IMR-90 (cell line): ENCODE measurements at regions not wholly inside any gene's neighbourhood (a gene's known extent, or its start where the extent isn't known, plus 50 kb on each side); places are given as distances from the start of the nearest gene placed in this dataset.

Experiments used
- ATAC-seq: fragments of 200-7000 bp; cut with Tn5 transposase; 2 replicates; pipeline ENCODE4 v1.9.1; 2020; ENCODE audit warnings: low read depth, mild to moderate bottlenecking, moderate library complexity
- BruUV-seq: library from RNA; stranded (reverse); fragments of 400-500 nt; replicated peaks from 2 replicates; lab custom pipeline; 2021; lab: Mats Ljungman, UMichigan
- CTCF ChIA-PET: fragments of 300-600 bp; formaldehyde crosslinking; extraction: SDS; loops from one replicate; lab custom pipeline; 2021; ENCODE audit warnings: antibody characterized with exemption; lab: Yijun Ruan, JAX
- POLR2A ChIA-PET: fragments of 300-600 bp; sonication (Branson Sonifier 250); formaldehyde crosslinking; loops from one replicate; lab custom pipeline; 2022; ENCODE audit warnings: antibody characterized with exemption; ENCODE audit not compliant: unreplicated experiment; lab: Charles Lee
- DNase-seq: peaks from one replicate; pipeline ENCODE4 v3.0.0; 2013
- H2AFZ ChIP-seq: replicated peaks from 2 replicates; pipeline ENCODE3; 2013; ENCODE audit warnings: low read length, mild to moderate bottlenecking; ENCODE audit not compliant: poor library complexity
- H2AK5ac ChIP-seq: 2 replicates; pipeline ENCODE4 v1.6.1; 2013; ENCODE audit warnings: low read depth, low read length, inconsistent platforms
- H2AK9ac ChIP-seq: replicated peaks from 2 replicates; pipeline ENCODE3; 2013; ENCODE audit warnings: mild to moderate bottlenecking, low read depth, low read length, moderate library complexity; ENCODE audit not compliant: poor library complexity
- H2BK120ac ChIP-seq: 2 replicates; pipeline ENCODE4 v1.6.1; 2013; ENCODE audit warnings: low read depth, low read length, inconsistent platforms
- H2BK15ac ChIP-seq: 3 replicates; pipeline ENCODE4 v1.6.1; 2013; ENCODE audit warnings: low read depth, low read length, inconsistent platforms
- H2BK20ac ChIP-seq: 2 replicates; pipeline ENCODE4 v1.6.1; 2013; ENCODE audit warnings: low read depth, mild to moderate bottlenecking, inconsistent platforms, low read length, moderate library complexity
- H2BK5ac ChIP-seq: 2 replicates; pipeline ENCODE4 v1.6.1; 2013; ENCODE audit warnings: mild to moderate bottlenecking, low read depth, low read length, inconsistent platforms; ENCODE audit not compliant: poor library complexity, severe bottlenecking
- H3K14ac ChIP-seq: replicated peaks from 2 replicates; pipeline ENCODE4 v1.6.1; 2013; ENCODE audit warnings: low read depth, low read length, inconsistent platforms
- H3K18ac ChIP-seq: 2 replicates; pipeline ENCODE4 v1.6.1; 2013; ENCODE audit warnings: low read depth, low read length, control low read depth
- H3K23ac ChIP-seq: 2 replicates; pipeline ENCODE4 v1.6.1; 2013; ENCODE audit warnings: low read depth, low read length, inconsistent platforms
- H3K27ac ChIP-seq: 2 replicates; pipeline ENCODE4 v1.5.1; 2013; ENCODE audit warnings: mild to moderate bottlenecking, control low read depth, low read length; ENCODE audit not compliant: insufficient read depth
- H3K27me3 ChIP-seq: 2 replicates; pipeline ENCODE4 v1.6.1; 2013; ENCODE audit warnings: low read length; ENCODE audit not compliant: control insufficient read depth, insufficient read depth
- H3K36me3 ChIP-seq: 2 replicates; pipeline ENCODE4 v1.6.1; 2013; ENCODE audit warnings: low read length, mixed read lengths; ENCODE audit not compliant: control insufficient read depth, insufficient read depth
- H3K4ac ChIP-seq: 2 replicates; pipeline ENCODE4 v1.6.1; 2013; ENCODE audit warnings: low read depth, low read length, inconsistent platforms
- H3K4me1 ChIP-seq: 2 replicates; pipeline ENCODE4 v1.6.1; 2013; ENCODE audit warnings: low read length, mixed read lengths; ENCODE audit not compliant: control insufficient read depth, insufficient read depth
- H3K4me2 ChIP-seq: 2 replicates; pipeline ENCODE4 v1.6.1; 2013; ENCODE audit warnings: low read depth, mild to moderate bottlenecking, control low read depth, low read length, moderate library complexity
- H3K4me3 ChIP-seq: 2 replicates; pipeline ENCODE4 v1.5.1; 2013; ENCODE audit warnings: low read depth, mild to moderate bottlenecking, control low read depth, low read length, moderate library complexity; ENCODE audit not compliant: insufficient read depth
- H3K56ac ChIP-seq: 2 replicates; pipeline ENCODE4 v1.6.1; 2013; ENCODE audit warnings: low read length, inconsistent platforms; ENCODE audit not compliant: insufficient read depth; ENCODE audit errors: extremely low read depth
- H3K79me1 ChIP-seq, 2 experiments: 2 replicates each; pipeline ENCODE4 v1.6.1; 2013; ENCODE audit warnings: low read length in 2 of 2, inconsistent platforms in 1 of 2, low read depth in 1 of 2
- H3K9ac ChIP-seq: 2 replicates; pipeline ENCODE4 v1.6.1; 2013; ENCODE audit warnings: low read depth, low read length, control low read depth
- H3K9me1 ChIP-seq: 2 replicates; pipeline ENCODE4 v1.6.1; 2013; ENCODE audit warnings: low read length, inconsistent platforms; ENCODE audit not compliant: insufficient read depth
- H3K9me3 ChIP-seq: 2 replicates; pipeline ENCODE4 v1.6.1; 2013; ENCODE audit warnings: low read length; ENCODE audit not compliant: control insufficient read depth, insufficient read depth
- H4K20me1 ChIP-seq: 2 replicates; pipeline ENCODE4 v1.6.1; 2013; ENCODE audit warnings: low read length, inconsistent platforms; ENCODE audit not compliant: insufficient read depth
- H4K5ac ChIP-seq: 2 replicates; pipeline ENCODE4 v1.6.1; 2013; ENCODE audit warnings: mild to moderate bottlenecking, low read depth, low read length, control low read depth
- H4K8ac ChIP-seq, 2 experiments: 2 replicates each; pipeline ENCODE4 v1.6.1; 2013; ENCODE audit warnings: low read depth in 2 of 2, low read length in 2 of 2, control low read depth in 1 of 2, inconsistent platforms in 1 of 2
- H4K91ac ChIP-seq: 2 replicates; pipeline ENCODE4 v1.6.1; 2013; ENCODE audit warnings: low read depth, low read length, inconsistent platforms; ENCODE audit not compliant: insufficient read depth
- BHLHE40 ChIP-seq: fragments of 150-350 bp; IDR thresholded peaks from 2 replicates; pipeline ENCODE4 v1.6.1; 2016; ENCODE audit warnings: mild to moderate bottlenecking, low read depth, low read length
- CEBPB ChIP-seq: IDR thresholded peaks from 2 replicates; pipeline ENCODE4 v1.6.1; 2012; ENCODE audit warnings: low read depth, low read length, improper control_type of control experiment
- CHD1 ChIP-seq: IDR thresholded peaks from 2 replicates; pipeline ENCODE4 v1.6.1; 2012; ENCODE audit warnings: low read depth, low read length, improper control_type of control experiment
- FOS ChIP-seq: fragments of 150-350 bp; IDR thresholded peaks from 2 replicates; pipeline ENCODE4 v1.6.1; 2016; ENCODE audit warnings: low read depth, low read length
- MAFK ChIP-seq: IDR thresholded peaks from 2 replicates; pipeline ENCODE4 v1.6.1; 2012; ENCODE audit warnings: low read depth, low read length, improper control_type of control experiment
- MAZ ChIP-seq: IDR thresholded peaks from 2 replicates; pipeline ENCODE4 v1.6.1; 2012; ENCODE audit warnings: low read depth, mild to moderate bottlenecking, low read length, improper control_type of control experiment, moderate library complexity, borderline replicate concordance
- MXI1 ChIP-seq: IDR thresholded peaks from 2 replicates; pipeline ENCODE4 v1.6.1; 2012; ENCODE audit warnings: low read depth, mild to moderate bottlenecking, low read length, moderate library complexity, borderline replicate concordance
- NFE2L2 ChIP-seq: fragments of 150-350 bp; IDR thresholded peaks from 2 replicates; pipeline ENCODE4 v1.6.1; 2016; ENCODE audit warnings: low read depth, mild to moderate bottlenecking, low read length
- POLR2A ChIP-seq: IDR thresholded peaks from 2 replicates; pipeline ENCODE4 v1.6.1; 2012; ENCODE audit warnings: mild to moderate bottlenecking, low read depth, low read length
- RAD21 ChIP-seq: IDR thresholded peaks from 2 replicates; pipeline ENCODE4 v1.6.1; 2012; ENCODE audit warnings: low read length, improper control_type of control experiment
- RCOR1 ChIP-seq: IDR thresholded peaks from 2 replicates; pipeline ENCODE4 v1.6.1; 2012; ENCODE audit warnings: mild to moderate bottlenecking, low read length, improper control_type of control experiment; ENCODE audit not compliant: insufficient replicate concordance
- RFX5 ChIP-seq: IDR thresholded peaks from 2 replicates; pipeline ENCODE4 v1.8.0; 2012; ENCODE audit warnings: low read depth, mild to moderate bottlenecking, low read length, moderate library complexity
- SMC3 ChIP-seq: fragments of 150-350 bp; IDR thresholded peaks from 2 replicates; pipeline ENCODE4 v1.6.1; 2016; ENCODE audit warnings: low read depth, mild to moderate bottlenecking, antibody characterized with exemption, low read length, moderate library complexity
- WGBS, 2 experiments: methylation state at CpG; one replicate each; pipeline versions ENCODE4 v1.1.5 to v1.1.7; 2013; ENCODE audit warnings: missing lambda C conversion rate in 2 of 2; ENCODE audit not compliant: insufficient read length in 1 of 2; ENCODE audit errors: extremely low coverage in 2 of 2; 5-methylcytosine and 5-hydroxymethylcytosine counted together
- dilution Hi-C: fragments of 300-500 bp; cut with HindIII; formaldehyde crosslinking; loops from one replicate; pipeline ENCODE4 v1.14.3; 2018; ENCODE audit warnings: low sequenced_read_pairs; ENCODE audit not compliant: unreplicated experiment
- in situ Hi-C: fragments of 300-500 bp; cut with MboI; formaldehyde crosslinking; loops from 3 replicates; pipeline ENCODE4 v1.14.3; 2019; ENCODE audit warnings: low sequenced_read_pairs, inconsistent platforms, mixed read lengths
- intact Hi-C: fragments of 100-400 bp; cut with micrococcal nuclease; formaldehyde crosslinking; loops from 2 replicates; pipeline ENCODE4 v1.10.0; 2022
- TF ChIP-seq, protein P1 (sequence below): fragments of 150-350 bp; IDR thresholded peaks from 2 replicates; pipeline ENCODE4 v1.6.1; 2016; ENCODE audit warnings: low read depth, mild to moderate bottlenecking, low read length, moderate library complexity, borderline replicate concordance
- TF ChIP-seq, protein P2 (sequence below): conservative IDR thresholded peaks from 2 replicates; pipeline ENCODE4 v1.5.1; 2012; ENCODE audit warnings: mild to moderate bottlenecking, low read depth, low read length, improper control_type of control experiment
- TF ChIP-seq, protein P3 (sequence below): fragments of 150-350 bp; IDR thresholded peaks from 2 replicates; pipeline ENCODE4 v1.6.1; 2017; ENCODE audit warnings: mild to moderate bottlenecking, antibody characterized with exemption, low read length, low read depth

DNA sequence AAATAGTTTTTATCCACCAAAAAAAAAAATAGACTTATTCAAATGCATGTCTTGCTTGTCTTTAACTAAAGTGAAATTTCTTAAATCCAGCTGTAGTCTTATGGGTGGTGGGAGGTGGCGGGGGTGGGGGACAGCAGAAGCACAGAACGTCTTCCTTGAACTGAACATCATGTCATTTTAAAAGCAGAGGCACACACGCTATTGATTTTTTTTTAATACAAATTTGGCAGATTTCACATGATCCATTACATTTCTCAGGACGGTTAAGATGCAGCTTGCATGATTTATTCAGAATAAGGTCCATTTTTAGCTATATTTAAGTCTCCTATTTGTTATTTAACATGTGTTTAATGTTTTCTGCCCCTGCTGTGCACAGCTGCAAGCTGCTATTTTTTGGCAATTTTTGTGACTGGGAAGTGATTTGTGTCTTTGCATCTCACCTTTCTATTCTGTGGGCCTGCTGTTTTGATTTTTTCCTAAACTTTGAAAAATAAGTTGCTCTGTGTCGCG lies 274.0 kb downstream of the TSHZ3 start:
- ATAC-seq (no peak), DNase-seq (no peak)
- Histone ChIP-seq H4K8ac (no peak overlapping the region), H3K18ac (no peak overlapping the region), H4K5ac (no peak overlapping the region), H3K4me2 (no peak overlapping the region), H2AK9ac (no peak overlapping the region), H3K4me3 (no peak overlapping the region), H3K9me1 (no peaks in the 10 kb centered on the region), H4K20me1 (no peaks in the 10 kb centered on the region), H3K4ac (no peak overlapping the region), H3K56ac (no peak overlapping the region), H2AK5ac (no peak overlapping the region), H3K36me3 (no peaks in the 10 kb centered on the region), H3K23ac (no peak overlapping the region), H3K9ac (no peak overlapping the region), H2BK20ac (no peak overlapping the region), H3K9me3 (no peaks in the 10 kb centered on the region), H3K79me1 (no peaks in the 10 kb centered on the region), H2BK120ac (no peak overlapping the region), H2BK15ac (no peak overlapping the region), H3K4me1 (no peaks in the 10 kb centered on the region; the same call in 1 of the 2 replicates), H2BK5ac (no peak overlapping the region), H3K27ac (no peak overlapping the region), H4K91ac (no peak overlapping the region), H3K14ac (no peak overlapping the region), H2AFZ (no peak overlapping the region), H3K27me3 (peaks cover 36% of the 10 kb centered on the region)
- BruUV-seq = no TSS peak
- ChIA-PET CTCF (interaction anchor here (0.6 kb wide), 1 partner anchor 185 kb away, joined by 3 read pairs; no protein-coding TSS in a partner anchor), POLR2A (no interaction called here)
- in situ Hi-C loops = no loop called here
- dilution Hi-C loops = no loop called here
- intact Hi-C loops = no loop called here
- WGBS, 2 experiments = no CpG with 5 or more reads among the region's 6 CpGs
- TF ChIP-seq, protein P1, sequence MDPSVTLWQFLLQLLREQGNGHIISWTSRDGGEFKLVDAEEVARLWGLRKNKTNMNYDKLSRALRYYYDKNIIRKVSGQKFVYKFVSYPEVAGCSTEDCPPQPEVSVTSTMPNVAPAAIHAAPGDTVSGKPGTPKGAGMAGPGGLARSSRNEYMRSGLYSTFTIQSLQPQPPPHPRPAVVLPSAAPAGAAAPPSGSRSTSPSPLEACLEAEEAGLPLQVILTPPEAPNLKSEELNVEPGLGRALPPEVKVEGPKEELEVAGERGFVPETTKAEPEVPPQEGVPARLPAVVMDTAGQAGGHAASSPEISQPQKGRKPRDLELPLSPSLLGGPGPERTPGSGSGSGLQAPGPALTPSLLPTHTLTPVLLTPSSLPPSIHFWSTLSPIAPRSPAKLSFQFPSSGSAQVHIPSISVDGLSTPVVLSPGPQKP = no peak
- TF ChIP-seq SMC3 (no peak), MAFK (no peak), CEBPB (no peak), RFX5 (no peak), MAZ (no peak), FOS (no peak), MXI1 (no peak), BHLHE40 (no peak), RAD21 (no peak), POLR2A (no peak), RCOR1 (no peak), NFE2L2 (no peak), CHD1 (no peak)
- TF ChIP-seq, protein P2, sequence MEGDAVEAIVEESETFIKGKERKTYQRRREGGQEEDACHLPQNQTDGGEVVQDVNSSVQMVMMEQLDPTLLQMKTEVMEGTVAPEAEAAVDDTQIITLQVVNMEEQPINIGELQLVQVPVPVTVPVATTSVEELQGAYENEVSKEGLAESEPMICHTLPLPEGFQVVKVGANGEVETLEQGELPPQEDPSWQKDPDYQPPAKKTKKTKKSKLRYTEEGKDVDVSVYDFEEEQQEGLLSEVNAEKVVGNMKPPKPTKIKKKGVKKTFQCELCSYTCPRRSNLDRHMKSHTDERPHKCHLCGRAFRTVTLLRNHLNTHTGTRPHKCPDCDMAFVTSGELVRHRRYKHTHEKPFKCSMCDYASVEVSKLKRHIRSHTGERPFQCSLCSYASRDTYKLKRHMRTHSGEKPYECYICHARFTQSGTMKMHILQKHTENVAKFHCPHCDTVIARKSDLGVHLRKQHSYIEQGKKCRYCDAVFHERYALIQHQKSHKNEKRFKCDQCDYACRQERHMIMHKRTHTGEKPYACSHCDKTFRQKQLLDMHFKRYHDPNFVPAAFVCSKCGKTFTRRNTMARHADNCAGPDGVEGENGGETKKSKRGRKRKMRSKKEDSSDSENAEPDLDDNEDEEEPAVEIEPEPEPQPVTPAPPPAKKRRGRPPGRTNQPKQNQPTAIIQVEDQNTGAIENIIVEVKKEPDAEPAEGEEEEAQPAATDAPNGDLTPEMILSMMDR = no peak
- TF ChIP-seq, protein P3, sequence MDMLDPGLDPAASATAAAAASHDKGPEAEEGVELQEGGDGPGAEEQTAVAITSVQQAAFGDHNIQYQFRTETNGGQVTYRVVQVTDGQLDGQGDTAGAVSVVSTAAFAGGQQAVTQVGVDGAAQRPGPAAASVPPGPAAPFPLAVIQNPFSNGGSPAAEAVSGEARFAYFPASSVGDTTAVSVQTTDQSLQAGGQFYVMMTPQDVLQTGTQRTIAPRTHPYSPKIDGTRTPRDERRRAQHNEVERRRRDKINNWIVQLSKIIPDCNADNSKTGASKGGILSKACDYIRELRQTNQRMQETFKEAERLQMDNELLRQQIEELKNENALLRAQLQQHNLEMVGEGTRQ = no peak
